Lower leg skin (tissue), 3 donors: ENCODE measurements at regions not wholly inside any gene's neighbourhood (a gene's known extent, or its start where the extent isn't known, plus 50 kb on each side); places are given as distances from the start of the nearest gene placed in this dataset.

Experiments
- POLR2A ChIP-seq, 2 donors: fragments of 450-650 bp; IDR thresholded peaks; one replicate each; pipeline ENCODE4 v1.6.1; 2016 to 2017; ENCODE audit warnings: antibody characterized with exemption in 2 of 2, mild to moderate bottlenecking in 1 of 2, moderate library complexity in 1 of 2
- TF ChIP-seq, protein P1 (sequence below), 3 donors: fragments of 450-650 bp; IDR thresholded peaks; one replicate each; pipeline ENCODE4 v1.5.1; 2016; ENCODE audit warnings: antibody characterized with exemption in 3 of 3, mild to moderate bottlenecking in 3 of 3, moderate library complexity in 2 of 3

DNA sequence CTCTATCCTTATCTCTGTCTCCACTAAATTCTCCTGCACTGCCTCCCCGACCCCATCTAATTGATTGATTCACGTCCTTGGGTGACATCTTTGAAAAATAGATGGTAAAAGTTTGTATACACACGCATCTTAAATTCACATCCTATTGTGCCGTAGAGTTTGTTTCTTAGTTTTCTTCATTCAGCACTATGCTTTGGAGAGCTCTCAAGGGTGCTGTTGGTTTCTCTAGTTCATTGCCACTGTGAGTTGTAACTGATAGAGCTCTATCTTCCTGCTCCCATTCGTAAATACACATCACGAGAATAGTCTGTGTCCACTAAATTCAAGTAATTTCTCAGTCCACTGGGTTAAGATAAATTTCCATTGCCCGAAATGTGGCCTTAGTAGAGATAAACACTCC, 1537.4 kb downstream of the AACS start:
- TF ChIP-seq, protein P1, sequence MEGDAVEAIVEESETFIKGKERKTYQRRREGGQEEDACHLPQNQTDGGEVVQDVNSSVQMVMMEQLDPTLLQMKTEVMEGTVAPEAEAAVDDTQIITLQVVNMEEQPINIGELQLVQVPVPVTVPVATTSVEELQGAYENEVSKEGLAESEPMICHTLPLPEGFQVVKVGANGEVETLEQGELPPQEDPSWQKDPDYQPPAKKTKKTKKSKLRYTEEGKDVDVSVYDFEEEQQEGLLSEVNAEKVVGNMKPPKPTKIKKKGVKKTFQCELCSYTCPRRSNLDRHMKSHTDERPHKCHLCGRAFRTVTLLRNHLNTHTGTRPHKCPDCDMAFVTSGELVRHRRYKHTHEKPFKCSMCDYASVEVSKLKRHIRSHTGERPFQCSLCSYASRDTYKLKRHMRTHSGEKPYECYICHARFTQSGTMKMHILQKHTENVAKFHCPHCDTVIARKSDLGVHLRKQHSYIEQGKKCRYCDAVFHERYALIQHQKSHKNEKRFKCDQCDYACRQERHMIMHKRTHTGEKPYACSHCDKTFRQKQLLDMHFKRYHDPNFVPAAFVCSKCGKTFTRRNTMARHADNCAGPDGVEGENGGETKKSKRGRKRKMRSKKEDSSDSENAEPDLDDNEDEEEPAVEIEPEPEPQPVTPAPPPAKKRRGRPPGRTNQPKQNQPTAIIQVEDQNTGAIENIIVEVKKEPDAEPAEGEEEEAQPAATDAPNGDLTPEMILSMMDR (IDR thresholded peaks at IDR 0.05), result no peak
- TF ChIP-seq POLR2A (IDR thresholded peaks at IDR 0.05), result no peak
